Neural cell (in vitro differentiated cells): ENCODE measurements at regions not wholly inside any gene's neighbourhood (a gene's known extent, or its start where the extent isn't known, plus 50 kb on each side); places are given as distances from the start of the nearest gene placed in this dataset.

ENCODE experiments used
- H2AFZ ChIP-seq: fragments of 200-600, 300-800 bp; sonication (generic), shearing (Covaris generic); 2 replicates; pipeline ENCODE4 v1.6.0; 2014; ENCODE audit warnings: low read depth, mild to moderate bottlenecking, antibody characterized with exemption, low read length, moderate library complexity
- H3F3A ChIP-seq: fragments of 200-600 bp; shearing (Covaris generic); 2 replicates; pipeline ENCODE4 v1.6.1; 2016; ENCODE audit warnings: mild to moderate bottlenecking, moderate library complexity, mixed read lengths, antibody characterized with exemption, low read length; ENCODE audit not compliant: insufficient read depth, poor library complexity, severe bottlenecking
- H3K27ac ChIP-seq: fragments of 200-600, 300-800 bp; sonication (generic), shearing (Covaris generic); 2 replicates; pipeline ENCODE4 v1.5.1; 2014; ENCODE audit warnings: mild to moderate bottlenecking, low read length, moderate library complexity
- H3K27me3 ChIP-seq: fragments of 300-800, 200-600 bp; sonication (generic), shearing (Covaris generic); 2 replicates; pipeline ENCODE4 v1.6.0; 2014; ENCODE audit warnings: mild to moderate bottlenecking, low read depth, low read length, moderate library complexity; ENCODE audit not compliant: insufficient read depth
- H3K36me3 ChIP-seq: fragments of 300-800, 200-600 bp; sonication (generic), shearing (Covaris generic); 2 replicates; pipeline ENCODE4 v1.5.1; 2014; ENCODE audit warnings: mild to moderate bottlenecking, antibody characterized with exemption, low read length, moderate library complexity; ENCODE audit not compliant: insufficient read depth
- H3K4me2 ChIP-seq: fragments of 300-800, 200-600 bp; sonication (generic), shearing (Covaris generic); 2 replicates; pipeline ENCODE4 v1.6.0; 2014; ENCODE audit warnings: mild to moderate bottlenecking, low read length
- H3K4me3 ChIP-seq: fragments of 300-800, 200-600 bp; sonication (generic), shearing (Covaris generic); 2 replicates; pipeline ENCODE4 v1.5.1; 2014; ENCODE audit warnings: mild to moderate bottlenecking, low read length, moderate library complexity
- H3K79me2 ChIP-seq: fragments of 200-600 bp; shearing (Covaris generic); replicated peaks from 2 replicates; pipeline ENCODE4 v1.6.0; 2014; ENCODE audit warnings: mild to moderate bottlenecking, low read length, moderate library complexity; ENCODE audit not compliant: insufficient read depth
- H3K9ac ChIP-seq: fragments of 300-800, 200-600 bp; sonication (generic), shearing (Covaris generic); 2 replicates; pipeline ENCODE4 v1.6.1; 2016; ENCODE audit warnings: mild to moderate bottlenecking, low read length, mixed read lengths
- H3K9me2 ChIP-seq: fragments of 200-600 bp; shearing (Covaris generic); 2 replicates; pipeline ENCODE4 v1.6.1; 2016; ENCODE audit warnings: mild to moderate bottlenecking, low read length, mixed read lengths; ENCODE audit not compliant: insufficient read depth
- H3K9me3 ChIP-seq: fragments of 200-600, 300-800 bp; sonication (generic), shearing (Covaris generic); 2 replicates; pipeline ENCODE4 v1.6.1; 2016; ENCODE audit warnings: mild to moderate bottlenecking, mixed run types, low read length, moderate library complexity, mixed read lengths
- H4K20me1 ChIP-seq: fragments of 200-600 bp; shearing (Covaris generic); 2 replicates; pipeline ENCODE4 v1.6.1; 2016; ENCODE audit warnings: mild to moderate bottlenecking, mixed run types; ENCODE audit not compliant: insufficient read depth
- EP300 ChIP-seq: fragments of 450-650 bp; conservative IDR thresholded peaks from 2 replicates; pipeline ENCODE4 v1.6.1; 2014; ENCODE audit warnings: antibody characterized with exemption, mild to moderate bottlenecking, moderate library complexity; ENCODE audit not compliant: poor library complexity, severe bottlenecking
- EZH2 ChIP-seq: fragments of 200-600, 300-800 bp; shearing (Covaris generic), sonication (generic); IDR thresholded peaks from 2 replicates; pipeline ENCODE4 v1.6.1; 2014; ENCODE audit warnings: antibody characterized with exemption, low read length, borderline replicate concordance, mild to moderate bottlenecking; ENCODE audit not compliant: insufficient read depth, poor library complexity, severe bottlenecking
- MXI1 ChIP-seq: fragments of 450-650 bp; conservative IDR thresholded peaks from 2 replicates; pipeline ENCODE4 v1.6.1; 2014; ENCODE audit warnings: antibody characterized with exemption, mild to moderate bottlenecking; ENCODE audit not compliant: poor library complexity, severe bottlenecking
- POLR2AphosphoS5 ChIP-seq: IDR thresholded peaks from 2 replicates; pipeline ENCODE4 v1.6.1; 2012
- RAD21 ChIP-seq: fragments of 450-650 bp; conservative IDR thresholded peaks from 2 replicates; pipeline ENCODE4 v1.6.1; 2014; ENCODE audit warnings: antibody characterized with exemption, mild to moderate bottlenecking, moderate library complexity
- REST ChIP-seq: IDR thresholded peaks from 2 replicates; pipeline ENCODE4 v1.6.1; 2012; ENCODE audit warnings: borderline replicate concordance
- SMC3 ChIP-seq: fragments of 450-650 bp; conservative IDR thresholded peaks from 2 replicates; pipeline ENCODE4 v1.6.1; 2014; ENCODE audit warnings: antibody characterized with exemption, mild to moderate bottlenecking, moderate library complexity; ENCODE audit not compliant: poor library complexity
- TAF1 ChIP-seq: IDR thresholded peaks from 2 replicates; pipeline ENCODE4 v1.6.1; 2012; ENCODE audit warnings: low read depth
- TF ChIP-seq, protein P1 (sequence below): fragments of 450-650 bp; IDR thresholded peaks from 2 replicates; pipeline ENCODE4 v1.5.1; 2014; ENCODE audit warnings: antibody characterized with exemption, mild to moderate bottlenecking, moderate library complexity; ENCODE audit not compliant: poor library complexity, severe bottlenecking

DNA sequence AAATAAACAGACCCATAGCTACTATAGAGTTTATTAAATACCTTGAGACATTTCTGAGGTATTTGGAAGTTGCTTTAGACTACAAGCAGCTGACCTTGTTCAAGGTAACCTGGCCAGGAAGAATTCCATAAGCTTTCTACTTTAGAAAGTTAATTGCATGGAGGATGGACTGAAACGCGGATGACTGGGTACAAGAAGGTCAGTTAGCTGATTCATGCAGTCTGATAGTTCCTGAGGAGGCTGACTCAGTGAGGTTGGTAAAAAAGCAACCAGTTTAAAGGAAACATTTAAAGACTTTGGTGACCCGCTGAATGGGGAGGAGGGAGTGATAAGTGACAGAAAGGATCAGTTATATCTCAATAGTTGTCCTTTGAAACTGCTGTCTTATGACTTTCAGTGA lies 670.1 kb upstream of the CDH9 start:
- Histone ChIP-seq H3K79me2 (no peaks in the 10 kb centered on the region), H3F3A (no peaks in the 10 kb centered on the region), H3K4me2 (no peak overlapping the region), H3K9ac (no peak overlapping the region), H3K9me3 (no peaks in the 10 kb centered on the region), H4K20me1 (no peaks in the 10 kb centered on the region), H2AFZ (no peak overlapping the region), H3K36me3 (no peaks in the 10 kb centered on the region), H3K4me3 (no peak overlapping the region), H3K9me2 (no peaks in the 10 kb centered on the region), H3K27me3 (no peaks in the 10 kb centered on the region), H3K27ac (no peak overlapping the region)
- no peak for TF ChIP-seq POLR2AphosphoS5
- TF ChIP-seq RAD21 = no peak
- TF ChIP-seq TAF1 = no peak
- no peak for TF ChIP-seq MXI1
- no peak for TF ChIP-seq EZH2

DNA sequence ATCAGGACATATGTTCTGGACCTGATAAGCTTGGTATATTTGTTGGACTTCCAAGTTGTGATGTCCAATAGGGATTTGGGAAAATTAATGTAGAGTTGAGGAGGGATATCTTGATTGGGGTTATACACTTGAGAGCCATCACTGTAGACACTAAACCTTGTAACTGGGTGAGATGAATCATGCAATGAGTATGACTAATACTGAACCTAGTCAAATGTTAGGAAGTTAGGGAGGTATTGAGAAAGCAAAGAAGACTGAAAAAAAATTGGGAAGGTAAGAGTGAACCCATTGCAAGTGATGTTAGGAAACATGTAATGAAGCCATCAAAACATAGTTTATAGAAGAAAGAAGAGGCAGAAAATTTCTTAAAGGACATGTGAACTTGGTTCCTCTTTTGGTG lies 668.4 kb upstream of the CDH9 start:
- H3K4me3 ChIP-seq = no peak overlapping the region
- no peak overlapping the region for H3K9ac ChIP-seq

More for the DNA sequence above, 668.4 kb upstream of the CDH9 start:
- Histone ChIP-seq H3K36me3 (no peaks in the 10 kb centered on the region), H3K9me3 (no peaks in the 10 kb centered on the region), H2AFZ (no peak overlapping the region), H3K27me3 (no peaks in the 10 kb centered on the region), H3K79me2 (no peaks in the 10 kb centered on the region), H3F3A (no peaks in the 10 kb centered on the region), H3K4me2 (no peak overlapping the region), H4K20me1 (no peaks in the 10 kb centered on the region), H3K27ac (no peak overlapping the region), H3K9me2 (no peaks in the 10 kb centered on the region)
- TF ChIP-seq SMC3 (no peak), EZH2 (no peak), REST (no peak), RAD21 (no peak), EP300 (no peak), MXI1 (no peak), POLR2AphosphoS5 (no peak), TAF1 (no peak)
- TF ChIP-seq, protein P1, sequence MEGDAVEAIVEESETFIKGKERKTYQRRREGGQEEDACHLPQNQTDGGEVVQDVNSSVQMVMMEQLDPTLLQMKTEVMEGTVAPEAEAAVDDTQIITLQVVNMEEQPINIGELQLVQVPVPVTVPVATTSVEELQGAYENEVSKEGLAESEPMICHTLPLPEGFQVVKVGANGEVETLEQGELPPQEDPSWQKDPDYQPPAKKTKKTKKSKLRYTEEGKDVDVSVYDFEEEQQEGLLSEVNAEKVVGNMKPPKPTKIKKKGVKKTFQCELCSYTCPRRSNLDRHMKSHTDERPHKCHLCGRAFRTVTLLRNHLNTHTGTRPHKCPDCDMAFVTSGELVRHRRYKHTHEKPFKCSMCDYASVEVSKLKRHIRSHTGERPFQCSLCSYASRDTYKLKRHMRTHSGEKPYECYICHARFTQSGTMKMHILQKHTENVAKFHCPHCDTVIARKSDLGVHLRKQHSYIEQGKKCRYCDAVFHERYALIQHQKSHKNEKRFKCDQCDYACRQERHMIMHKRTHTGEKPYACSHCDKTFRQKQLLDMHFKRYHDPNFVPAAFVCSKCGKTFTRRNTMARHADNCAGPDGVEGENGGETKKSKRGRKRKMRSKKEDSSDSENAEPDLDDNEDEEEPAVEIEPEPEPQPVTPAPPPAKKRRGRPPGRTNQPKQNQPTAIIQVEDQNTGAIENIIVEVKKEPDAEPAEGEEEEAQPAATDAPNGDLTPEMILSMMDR = no peak
